G401 (cell line): ENCODE measurements at regions not wholly inside any gene's neighbourhood (a gene's known extent, or its start where the extent isn't known, plus 50 kb on each side); places are given as distances from the start of the nearest gene placed in this dataset.

Experiments
- DNase-seq: peaks from one replicate; pipeline ENCODE4 v3.0.0-alpha.2; 2015; ENCODE audit warnings: low spot score
- in situ Hi-C: cut with HindIII; loops from 2 replicates; pipeline ENCODE4 v1.10.0; 2016; ENCODE audit warnings: low sequenced_read_pairs, mixed read lengths

DNA sequence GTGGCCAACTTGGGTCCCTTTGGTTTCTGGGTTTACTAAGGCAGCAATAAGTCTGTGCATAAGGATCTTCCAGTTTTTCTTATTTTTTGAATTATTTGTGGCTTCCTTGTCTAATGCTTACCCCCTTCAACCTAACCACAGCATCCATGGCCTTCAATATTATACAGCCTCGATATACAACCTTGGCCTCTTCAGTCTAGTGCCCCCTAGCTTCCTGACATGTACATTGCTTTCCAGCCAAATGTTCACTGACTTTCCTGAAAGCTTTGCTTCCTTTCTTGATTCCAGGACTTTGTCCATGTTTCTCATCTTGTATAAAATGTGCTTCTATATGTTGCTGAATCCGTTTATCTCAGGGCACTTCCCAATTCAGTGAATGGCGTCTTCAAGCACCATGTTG, 310.1 kb downstream of the OLFM4 start:
- no peak for DNase-seq
- in situ Hi-C loops: no loop called here

DNA sequence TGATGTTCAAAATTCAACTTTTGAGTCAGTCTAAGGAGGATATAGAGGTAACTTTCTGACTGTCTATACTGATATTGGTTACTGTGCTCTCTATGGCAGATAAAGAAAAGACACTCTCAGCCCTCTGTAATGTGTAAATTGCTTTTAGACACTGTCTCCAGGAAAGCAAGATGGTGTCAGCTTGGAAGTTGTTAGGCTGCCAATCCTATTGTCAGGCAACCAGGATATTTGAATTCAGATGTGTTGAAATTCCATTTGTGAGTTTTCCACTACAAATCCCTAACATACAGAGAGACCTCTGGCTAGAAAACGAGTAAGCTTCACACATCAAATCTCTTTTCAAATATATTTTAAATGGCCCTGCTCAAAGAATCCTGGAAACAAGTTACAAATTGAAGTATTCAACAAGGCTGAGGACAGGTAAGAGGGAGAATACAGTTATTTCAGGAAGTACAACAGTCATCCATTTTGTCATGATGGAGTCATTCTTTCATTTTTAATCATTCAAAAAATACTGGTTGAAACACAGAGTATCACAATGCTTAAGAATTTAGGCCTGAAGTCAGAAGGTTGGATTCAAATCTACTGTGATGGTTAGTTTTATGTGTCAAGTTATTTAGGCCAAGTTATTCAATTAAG, 312.0 kb downstream of the OLFM4 start:
- in situ Hi-C loops: no loop called here

DNA sequence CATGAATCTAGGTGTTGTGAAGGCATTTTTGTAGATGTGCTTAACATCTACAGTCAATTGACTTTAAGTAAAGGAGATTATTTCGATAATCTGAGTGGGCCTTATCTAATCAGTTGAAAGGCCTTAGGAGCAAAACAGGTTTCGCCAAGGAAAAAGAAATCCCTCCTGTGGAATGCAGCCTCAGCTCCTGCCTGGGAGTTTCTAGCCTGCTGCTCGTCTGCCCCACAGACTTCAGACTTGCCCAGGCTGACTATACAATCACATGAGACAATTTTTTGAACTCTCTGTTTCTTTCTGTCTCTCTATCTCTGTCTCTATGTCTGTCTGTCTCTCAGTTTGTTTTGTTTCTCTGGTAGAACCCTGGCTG, 312.5 kb downstream of the OLFM4 start:
- in situ Hi-C loops: no loop called here
- no peak for DNase-seq

More for the DNA sequence above, 312.0 kb downstream of the OLFM4 start:
- DNase-seq: no peak

DNA sequence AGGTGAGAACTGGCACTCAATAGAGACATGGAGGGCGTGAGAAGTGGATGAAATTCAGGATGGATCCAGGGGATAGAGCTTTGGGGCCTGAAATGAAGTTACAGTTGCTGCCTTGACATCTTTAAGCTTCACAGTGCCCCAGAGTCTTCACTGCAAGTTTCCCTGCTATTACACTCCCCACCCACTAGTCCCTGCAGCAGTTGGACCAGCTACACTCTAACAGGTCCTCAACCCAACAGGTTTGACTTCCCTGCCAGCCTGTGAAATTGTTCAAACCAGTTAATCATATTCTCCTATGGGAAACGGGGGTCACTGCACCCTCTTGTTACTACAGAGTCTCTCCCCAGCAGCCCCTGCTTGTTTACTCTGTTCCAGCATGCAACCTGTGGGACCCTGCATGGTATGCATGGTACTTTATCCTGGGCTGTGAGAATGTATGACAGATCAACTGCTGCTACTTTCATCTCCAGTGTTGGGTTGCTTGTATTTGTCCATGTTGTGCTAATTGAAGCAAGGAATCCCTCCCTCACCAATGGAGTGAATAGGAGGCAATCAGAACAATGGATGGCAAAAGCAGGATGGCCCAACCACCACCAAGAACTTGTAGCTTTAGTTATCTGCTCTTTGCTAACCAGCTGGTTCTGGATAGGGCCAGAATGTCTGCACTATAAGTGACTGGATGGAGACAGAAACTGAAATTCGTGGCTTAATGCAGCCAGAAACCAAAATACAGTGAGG, 314.2 kb downstream of the OLFM4 start:
- in situ Hi-C loops: no loop called here
- no peak for DNase-seq

DNA sequence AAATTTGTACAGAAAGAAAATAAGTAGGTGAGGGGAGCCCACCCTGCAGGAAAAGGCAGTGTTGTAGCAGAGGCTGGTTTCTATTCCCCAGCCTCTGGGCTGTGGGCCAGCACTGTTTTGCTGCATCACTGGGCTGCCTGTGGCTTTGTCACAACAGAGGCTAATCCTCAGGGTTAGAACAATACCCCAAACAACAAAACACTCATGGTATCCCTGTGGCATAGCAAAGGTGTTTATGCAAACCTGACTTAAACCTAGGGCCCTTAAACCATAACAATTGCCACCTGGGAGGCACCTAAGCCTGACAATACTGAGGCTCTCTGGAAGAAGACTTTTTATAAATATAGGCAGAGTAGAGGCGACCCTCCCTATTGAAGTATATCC, 314.7 kb downstream of the OLFM4 start:
- in situ Hi-C loops: no loop called here
- DNase-seq: peak; percentile 66

DNA sequence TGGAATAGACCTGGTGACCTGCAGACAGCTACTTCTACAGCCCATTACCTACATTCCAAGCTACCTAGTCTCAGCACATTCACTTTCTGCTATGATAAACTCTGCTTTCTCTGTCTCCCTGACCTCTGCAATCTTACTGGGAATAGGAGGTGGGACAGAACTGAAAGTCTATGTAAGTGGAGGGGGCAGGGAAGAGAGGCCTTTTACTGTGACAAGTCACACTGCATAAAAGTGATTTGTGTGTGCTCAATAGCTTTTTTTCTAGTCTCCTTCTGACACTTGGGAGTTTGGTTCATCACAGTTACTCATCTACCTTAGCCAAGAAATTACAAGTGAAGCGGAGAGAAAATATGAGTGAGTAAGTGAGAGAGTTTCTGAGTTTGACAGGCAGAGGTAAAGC, 322.4 kb downstream of the OLFM4 start:
- in situ Hi-C loops: no loop called here
- no peak for DNase-seq

DNA sequence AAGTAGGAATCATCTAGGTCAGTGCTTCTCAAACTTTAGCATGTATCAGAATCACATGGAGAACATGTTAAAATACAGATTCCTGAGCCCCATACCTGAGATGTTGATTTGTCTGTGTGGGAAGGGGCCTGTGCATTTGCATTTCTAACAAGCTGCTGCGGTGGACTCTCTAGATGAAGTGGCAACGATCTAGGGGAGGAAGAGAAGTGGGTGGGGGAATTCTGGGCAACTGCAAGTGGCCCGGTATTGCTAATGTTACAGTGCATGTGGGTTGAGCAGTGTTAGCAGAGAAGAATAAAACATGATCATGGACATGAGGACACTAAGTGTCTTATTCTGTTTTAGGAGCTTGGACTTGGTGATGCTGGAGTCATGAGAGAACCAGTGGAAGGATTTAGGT, 329.0 kb downstream of the OLFM4 start:
- in situ Hi-C loops: no loop called here
- DNase-seq: no peak

DNA sequence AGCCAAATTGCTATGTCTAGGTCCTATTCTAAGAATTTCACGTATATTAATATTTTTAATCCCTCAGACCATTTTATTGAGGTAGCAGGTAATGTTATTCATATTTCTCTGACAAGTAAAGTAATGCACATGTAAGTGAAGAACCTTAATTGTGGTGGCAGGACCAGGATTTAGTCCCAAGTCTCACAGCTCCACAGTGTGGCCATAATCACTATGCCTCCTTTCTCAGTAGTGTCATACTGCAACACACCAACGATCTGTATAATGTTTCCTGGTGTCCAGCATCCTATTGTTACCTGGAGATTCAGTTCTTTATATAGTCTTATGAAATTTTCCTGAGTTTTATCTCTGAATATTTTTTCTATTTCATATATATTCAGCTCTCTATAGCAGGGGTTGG, 340.3 kb downstream of the OLFM4 start:
- peak; percentile 56 for DNase-seq
- in situ Hi-C loops: no loop called here

DNA sequence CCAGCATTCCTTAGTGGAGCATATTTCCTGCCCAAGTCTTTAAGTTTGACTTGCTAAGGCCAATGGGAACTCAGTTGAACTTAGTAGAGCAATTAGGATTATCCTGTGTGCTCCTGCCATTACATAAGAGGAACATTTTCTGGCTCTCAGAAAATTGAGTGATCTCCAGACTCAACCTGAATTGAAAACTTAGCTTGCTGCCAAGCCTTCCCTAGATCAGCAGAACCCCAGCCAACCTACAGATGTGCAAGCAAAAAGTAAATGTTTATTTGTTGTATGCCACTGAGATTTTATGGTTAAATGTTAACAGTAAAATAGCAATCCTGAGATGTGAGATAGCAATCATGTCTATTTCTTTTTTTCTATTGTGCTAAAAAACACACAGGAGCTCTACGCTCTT, 350.9 kb downstream of the OLFM4 start:
- no peak for DNase-seq
- in situ Hi-C loops: no loop called here

DNA sequence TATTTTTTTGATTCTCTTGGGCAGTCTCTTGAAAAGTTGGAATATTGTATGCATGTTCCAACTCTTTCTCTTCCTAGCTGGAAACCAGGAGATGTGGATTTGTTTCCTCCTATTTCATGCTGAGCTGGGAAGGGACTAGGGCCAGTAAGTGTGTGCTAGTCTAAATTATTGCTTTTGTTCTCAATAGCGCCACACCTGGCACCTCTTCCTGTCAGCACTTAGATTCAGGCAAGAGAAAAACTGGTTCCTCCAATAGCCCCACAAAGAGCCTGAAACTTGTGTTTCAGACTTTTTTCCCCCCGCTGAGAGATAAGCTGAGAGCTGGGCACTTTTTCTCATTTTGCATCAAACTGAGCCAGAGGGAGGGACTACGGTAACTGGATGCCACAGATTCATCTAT, 353.4 kb downstream of the OLFM4 start:
- DNase-seq: no peak
- in situ Hi-C loops: no loop called here

DNA sequence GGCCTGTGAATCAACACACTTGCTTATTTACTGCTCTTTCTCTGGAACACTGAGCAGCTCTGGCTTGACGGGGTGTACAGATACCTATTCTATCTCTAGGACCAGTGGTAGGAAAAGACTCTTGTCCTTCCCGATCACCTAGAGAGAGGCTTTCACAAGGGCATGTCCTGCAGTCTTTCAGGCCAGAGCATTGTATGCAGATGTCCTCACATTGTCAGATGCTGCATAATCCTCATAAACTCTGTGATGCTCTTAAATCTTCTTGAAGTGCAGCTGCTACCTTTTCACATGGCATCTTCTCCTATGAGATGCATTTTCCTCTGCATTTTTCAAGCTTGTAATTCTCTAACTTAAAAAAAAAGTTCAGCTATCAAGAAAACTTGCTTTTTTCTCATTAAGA, 369.4 kb downstream of the OLFM4 start:
- no peak for DNase-seq
- in situ Hi-C loops: no loop called here

DNA sequence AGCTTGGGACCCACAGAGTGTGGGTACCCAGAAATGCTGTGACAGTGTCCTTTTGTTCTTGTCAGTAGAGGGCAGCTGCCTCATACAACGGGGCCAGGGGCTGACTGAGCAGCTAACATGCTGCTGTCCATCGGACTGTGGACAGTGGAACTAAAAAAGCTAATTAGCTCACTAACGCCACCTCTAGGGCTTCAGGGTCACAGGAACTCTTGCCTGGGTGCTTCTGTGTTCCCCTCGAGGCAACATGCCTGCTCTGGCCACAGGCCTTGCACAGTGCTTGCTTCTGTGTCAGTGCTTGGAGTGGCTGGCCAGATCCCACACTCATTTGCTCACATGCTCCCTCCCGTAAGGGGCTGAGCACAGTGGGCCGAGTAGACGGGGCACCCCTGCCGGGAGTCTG, 377.0 kb downstream of the OLFM4 start:
- in situ Hi-C loops: no loop called here
- DNase-seq: no peak

DNA sequence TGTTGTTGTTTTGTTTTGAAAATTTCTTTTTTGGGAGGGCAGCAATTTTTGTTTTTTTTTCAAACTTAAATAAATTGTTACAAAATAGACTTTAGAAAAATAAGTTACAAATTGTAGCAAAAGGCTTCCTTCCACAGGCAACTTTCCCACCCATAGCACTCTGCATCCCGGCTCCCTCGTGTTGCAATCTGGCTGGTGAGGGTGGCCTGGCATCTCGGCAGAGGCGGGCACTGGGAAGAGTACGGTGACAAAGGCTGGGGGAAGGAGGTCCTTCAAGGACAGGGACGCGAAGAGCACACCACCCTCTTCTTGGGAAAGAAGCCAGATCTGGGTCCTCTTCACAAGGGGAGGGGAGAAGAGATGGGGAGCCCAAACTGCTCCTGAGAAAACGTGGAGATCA, 379.7 kb downstream of the OLFM4 start:
- in situ Hi-C loops: no loop called here

DNA sequence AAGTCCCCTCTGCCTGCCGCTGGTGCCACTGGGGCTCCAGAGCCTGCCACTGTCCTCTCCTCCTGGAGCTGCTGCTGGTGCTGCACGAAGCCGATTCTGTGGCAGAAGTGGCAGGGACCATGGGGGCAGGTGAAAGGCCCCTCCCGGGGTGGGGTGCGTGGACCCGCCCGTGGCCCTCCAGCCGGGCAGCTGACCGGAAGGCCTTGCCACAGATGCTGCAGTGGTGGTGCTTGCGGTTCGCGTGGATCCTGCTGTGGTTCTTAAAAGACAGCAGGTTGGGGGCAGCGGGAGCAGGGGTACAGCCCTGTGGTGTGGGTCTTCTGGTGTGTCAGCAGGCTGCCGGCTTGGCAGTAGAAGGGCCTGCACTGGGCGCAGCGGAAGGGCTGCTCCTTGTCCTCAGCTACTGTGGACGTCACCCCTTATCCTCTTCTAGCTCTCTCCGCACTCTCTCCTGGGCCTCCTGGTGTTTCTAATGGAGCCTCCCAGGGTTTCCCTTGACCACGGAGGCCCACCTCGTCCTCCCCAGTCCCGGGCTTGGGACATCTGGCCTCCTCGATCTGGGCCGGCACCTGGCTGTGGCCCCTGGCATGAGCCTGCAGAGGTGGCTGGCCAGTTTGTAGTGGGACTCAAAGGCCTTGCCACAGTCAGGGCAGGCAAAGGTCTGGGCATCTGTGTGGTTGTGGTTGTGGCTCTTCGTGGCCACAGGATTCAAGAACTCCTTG, 380.4 kb downstream of the OLFM4 start:
- DNase-seq: no peak
- in situ Hi-C loops: no loop called here

More for the DNA sequence above, 379.7 kb downstream of the OLFM4 start:
- DNase-seq: no peak

DNA sequence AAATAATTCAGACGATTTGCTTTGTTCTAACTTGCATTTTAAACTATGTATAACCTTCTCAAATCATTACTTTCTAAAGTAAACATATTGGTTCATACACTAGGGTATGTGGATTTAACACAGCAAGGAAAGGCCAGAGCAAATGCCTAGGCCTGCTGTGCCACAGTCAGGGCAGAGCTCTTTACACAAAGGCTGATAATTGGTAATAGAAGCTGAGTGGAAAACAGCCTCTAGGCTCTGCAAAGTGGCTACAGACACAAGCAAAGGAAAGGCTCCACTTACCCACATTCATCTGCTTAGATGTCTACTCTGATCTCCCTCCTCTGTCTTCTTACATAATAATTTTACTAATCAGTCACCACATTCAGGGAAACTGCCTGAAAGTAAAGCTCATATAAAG, 382.9 kb downstream of the OLFM4 start:
- in situ Hi-C loops: no loop called here
- DNase-seq: no peak

DNA sequence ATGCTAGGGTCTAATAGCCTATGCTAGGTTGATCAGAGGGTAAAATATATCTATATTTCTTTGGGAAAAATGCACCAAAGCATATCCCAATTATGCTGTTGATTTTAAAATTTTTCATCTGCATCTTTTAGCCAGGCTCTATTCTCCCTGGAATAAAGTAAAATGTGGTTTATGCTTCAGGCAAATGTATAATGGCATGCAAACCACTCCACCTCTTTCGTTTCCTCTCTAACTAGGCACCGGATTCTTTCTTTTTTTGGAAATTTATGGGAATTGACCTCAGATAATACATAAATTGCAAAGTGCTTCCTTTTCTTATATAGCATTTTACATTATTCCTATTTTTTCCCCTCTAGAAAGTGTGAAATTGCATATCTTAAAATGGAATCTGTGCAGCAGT, 386.5 kb downstream of the OLFM4 start:
- in situ Hi-C loops: no loop called here
- no peak for DNase-seq

DNA sequence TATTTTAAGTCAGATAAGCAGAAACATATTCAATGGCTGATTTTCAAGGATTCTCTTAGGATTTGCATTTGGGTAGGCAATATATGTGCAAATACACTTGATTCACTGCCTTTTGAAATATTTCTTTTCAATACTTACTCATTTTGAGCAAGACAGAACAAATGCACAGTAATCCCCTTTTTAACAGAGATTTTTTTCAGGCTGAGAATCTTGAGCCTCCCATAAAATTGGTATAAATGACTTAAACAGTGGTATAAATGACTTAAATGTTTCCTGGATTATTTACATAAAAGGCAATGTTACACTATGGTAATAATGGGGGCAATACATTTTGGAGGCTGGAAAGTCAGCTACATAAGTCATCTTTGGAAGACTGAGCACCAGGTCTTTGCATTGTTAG, 389.0 kb downstream of the OLFM4 start:
- DNase-seq: no peak
- in situ Hi-C loops: no loop called here

DNA sequence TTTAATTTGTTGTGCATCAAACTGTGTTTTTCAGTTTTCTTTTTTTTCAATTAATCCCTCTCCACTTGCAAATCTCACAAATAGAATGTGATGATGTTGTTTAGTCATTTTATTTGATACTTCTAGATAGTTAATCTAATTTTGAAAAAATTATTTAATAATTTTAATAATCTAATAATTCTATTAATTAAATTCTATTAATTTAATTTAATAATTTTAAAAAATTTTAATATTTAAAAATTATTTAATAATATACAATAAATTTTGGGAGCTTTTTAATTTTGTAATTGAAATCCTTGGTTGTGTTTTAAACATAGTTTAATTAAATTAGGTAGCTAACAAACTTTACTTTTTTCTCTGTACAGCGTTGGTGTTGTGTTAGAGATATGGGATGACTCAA, 393.8 kb downstream of the OLFM4 start:
- in situ Hi-C loops: no loop called here
- DNase-seq: no peak

DNA sequence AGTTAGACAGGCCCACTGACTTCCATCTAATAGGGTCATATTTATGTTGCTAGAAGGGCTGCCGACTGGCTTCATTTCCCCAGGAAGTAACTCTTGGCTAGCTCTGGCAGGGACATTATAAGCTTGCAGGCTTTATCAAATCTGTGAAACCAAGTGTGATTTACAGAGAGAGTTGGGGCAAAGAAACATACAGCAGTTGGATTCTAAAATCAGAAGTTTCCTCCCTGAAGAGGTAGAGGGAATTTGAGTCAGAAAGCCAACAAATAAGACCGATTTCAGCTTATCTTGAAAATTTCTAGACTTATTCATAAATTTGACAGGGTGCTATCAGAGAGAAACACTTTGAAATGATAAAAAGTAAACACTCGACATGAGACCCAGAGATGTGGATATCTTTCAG, 407.8 kb downstream of the OLFM4 start:
- DNase-seq: no peak
- in situ Hi-C loops: no loop called here

DNA sequence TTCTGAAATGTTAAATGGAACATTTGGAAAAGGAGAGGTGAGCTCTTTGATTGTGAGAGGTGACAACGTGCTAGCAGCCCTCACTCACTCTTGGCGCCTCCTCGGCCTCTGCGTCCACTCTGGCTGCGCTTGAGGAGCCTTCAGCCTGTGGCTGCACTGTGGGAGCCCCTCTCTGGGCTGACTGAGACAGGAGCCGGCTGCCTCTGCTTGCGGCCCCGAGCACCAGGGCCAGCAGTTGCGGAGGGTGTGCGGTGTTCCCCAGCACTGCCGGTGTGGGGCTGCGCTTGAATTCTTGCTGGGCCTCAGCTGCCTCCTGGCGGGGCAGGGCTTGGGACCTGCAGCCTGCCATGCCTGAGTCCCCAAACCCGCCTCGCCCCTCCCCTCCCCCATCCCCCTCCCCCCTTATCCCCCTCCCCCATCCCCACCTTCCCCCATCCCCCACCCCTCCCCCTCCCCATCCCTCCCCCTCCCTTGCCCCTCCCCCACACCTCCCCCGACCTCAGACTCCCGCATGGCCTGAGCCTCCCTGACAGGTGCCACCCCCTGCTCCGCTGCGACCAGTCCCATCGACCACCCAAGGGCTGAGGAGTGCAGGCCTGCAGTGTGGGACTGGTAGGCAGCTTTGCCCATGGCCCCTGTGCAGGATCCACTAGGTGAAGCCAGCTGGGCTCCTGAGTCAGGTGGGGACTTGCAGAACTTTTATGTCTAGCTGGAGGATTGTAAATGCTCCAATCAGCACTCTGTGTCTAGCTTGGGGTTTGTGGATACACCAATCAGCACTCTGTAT, 411.0 kb downstream of the OLFM4 start:
- no peak for DNase-seq
- in situ Hi-C loops: no loop called here
